Lung (tissue), 11 donors: ENCODE measurements at regions not wholly inside any gene's neighbourhood (a gene's known extent, or its start where the extent isn't known, plus 50 kb on each side); places are given as distances from the start of the nearest gene placed in this dataset.

Experiments
- ATAC-seq: fragments of 200-7000 bp; cut with Tn5 transposase; one replicate; pipeline ENCODE4 v1.9.1; 2020; ENCODE audit warnings: moderate number of reproducible peaks; ENCODE audit not compliant: insufficient read depth, low FRiP score
- DNase-seq, 3 donors: peaks; one replicate each; pipeline ENCODE4 v3.0.0-alpha.2; 2013 to 2017
- H3K27ac ChIP-seq, 2 donors: one replicate each; pipeline ENCODE4 v1.5.1; 2013; ENCODE audit warnings: mild to moderate bottlenecking in 2 of 2, moderate library complexity in 2 of 2, control low read depth in 1 of 2, inconsistent platforms in 1 of 2, low read depth in 1 of 2, low read length in 1 of 2
- H3K27me3 ChIP-seq, 3 donors: one replicate each; pipeline ENCODE4 v1.5.1; 2013; ENCODE audit warnings: low read length in 2 of 3; ENCODE audit not compliant: control insufficient read depth in 3 of 3, insufficient read depth in 3 of 3
- H3K36me3 ChIP-seq, 4 donors: one replicate each; pipeline ENCODE4 v1.5.1; 2013; ENCODE audit warnings: low read length in 4 of 4, mild to moderate bottlenecking in 1 of 4, moderate library complexity in 1 of 4; ENCODE audit not compliant: control insufficient read depth in 4 of 4, insufficient read depth in 4 of 4
- H3K4me1 ChIP-seq, 5 donors: one replicate each; pipeline ENCODE4 v1.5.1; 2013; ENCODE audit warnings: low read length in 5 of 5, mild to moderate bottlenecking in 2 of 5, moderate library complexity in 1 of 5; ENCODE audit not compliant: control insufficient read depth in 5 of 5, insufficient read depth in 5 of 5
- H3K4me3 ChIP-seq: one replicate; pipeline ENCODE4 v1.5.1; 2013; ENCODE audit warnings: mild to moderate bottlenecking, control low read depth, moderate library complexity
- H3K9ac ChIP-seq, 2 donors: one replicate each; pipeline ENCODE4 v1.5.1; 2013; ENCODE audit warnings: low read length in 2 of 2, control low read depth in 1 of 2; ENCODE audit not compliant: insufficient read depth in 1 of 2
- H3K9me3 ChIP-seq, 4 donors: one replicate each; pipeline ENCODE4 v1.5.1; 2013; ENCODE audit warnings: low read length in 3 of 4, mild to moderate bottlenecking in 1 of 4, moderate library complexity in 1 of 4; ENCODE audit not compliant: control insufficient read depth in 4 of 4, insufficient read depth in 3 of 4
- WGBS, 2 donors: extraction: QIAGEN DNeasy Blood & Tissue Kit; methylation state at CpG; one replicate each; pipeline ENCODE4 v1.1.7; 2013; 5-methylcytosine and 5-hydroxymethylcytosine counted together
- TF ChIP-seq, protein P1 (sequence below): IDR thresholded peaks from 2 replicates; pipeline ENCODE4 v1.5.1; 2012; ENCODE audit warnings: mild to moderate bottlenecking; ENCODE audit errors: control extremely low read depth, extremely low read depth
- donor health status: control.
- donor health status: control.
- donor health status: Bipolar disorder and iron deficiency.
- donor health status: healthy.
- donor health status: DM: yes; HTN: yes; CAD: no.

- Histone ChIP-seq H3K9me3 (peaks cover 0 to 2% (median 0%) of the 10 kb centered on the region in 4 donors), H3K4me3 (no peak overlapping the region), H3K9ac (no peak overlapping the region), H3K36me3 (no peaks in the 10 kb centered on the region), H3K27ac (no peak overlapping the region), H3K27me3 (peaks cover 3 to 14% (median 5%) of the 10 kb centered on the region in 3 donors), H3K4me1 (peaks cover 0 to 15% (median 0%) of the 10 kb centered on the region in 5 donors)
- TF ChIP-seq, protein P1, sequence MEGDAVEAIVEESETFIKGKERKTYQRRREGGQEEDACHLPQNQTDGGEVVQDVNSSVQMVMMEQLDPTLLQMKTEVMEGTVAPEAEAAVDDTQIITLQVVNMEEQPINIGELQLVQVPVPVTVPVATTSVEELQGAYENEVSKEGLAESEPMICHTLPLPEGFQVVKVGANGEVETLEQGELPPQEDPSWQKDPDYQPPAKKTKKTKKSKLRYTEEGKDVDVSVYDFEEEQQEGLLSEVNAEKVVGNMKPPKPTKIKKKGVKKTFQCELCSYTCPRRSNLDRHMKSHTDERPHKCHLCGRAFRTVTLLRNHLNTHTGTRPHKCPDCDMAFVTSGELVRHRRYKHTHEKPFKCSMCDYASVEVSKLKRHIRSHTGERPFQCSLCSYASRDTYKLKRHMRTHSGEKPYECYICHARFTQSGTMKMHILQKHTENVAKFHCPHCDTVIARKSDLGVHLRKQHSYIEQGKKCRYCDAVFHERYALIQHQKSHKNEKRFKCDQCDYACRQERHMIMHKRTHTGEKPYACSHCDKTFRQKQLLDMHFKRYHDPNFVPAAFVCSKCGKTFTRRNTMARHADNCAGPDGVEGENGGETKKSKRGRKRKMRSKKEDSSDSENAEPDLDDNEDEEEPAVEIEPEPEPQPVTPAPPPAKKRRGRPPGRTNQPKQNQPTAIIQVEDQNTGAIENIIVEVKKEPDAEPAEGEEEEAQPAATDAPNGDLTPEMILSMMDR, result no peak
- ATAC-seq (no peak), DNase-seq (no peak)
- 62 to 74% methylated on average over 4 of the region's 4 CpGs for WGBS, 2 donors
These were observed 186.5 kb upstream of the GPR26 start for GRCh38 chr10:123479640-123480039.

GRCh38 chr10:123480344-123480743 is 185.8 kb upstream of the GPR26 start:
- no peak for DNase-seq
- ATAC-seq, result no peak
- H3K36me3 ChIP-seq, result no peaks in the 10 kb centered on the region
- H3K4me3 ChIP-seq, result no peak overlapping the region
- WGBS, 2 donors, result 90 to 96% methylated on average over 4 of the region's 4 CpGs
- H3K27me3 ChIP-seq, result peaks cover 2 to 16% (median 3%) of the 10 kb centered on the region in 3 donors
- H3K9ac ChIP-seq, result no peak overlapping the region
- H3K4me1 ChIP-seq, result peaks cover 0 to 15% (median 0%) of the 10 kb centered on the region in 5 donors
- H3K27ac ChIP-seq, result no peak overlapping the region
- TF ChIP-seq, protein P1, result no peak
- H3K9me3 ChIP-seq, result peaks cover 0 to 2% (median 0%) of the 10 kb centered on the region in 4 donors

DNA sequence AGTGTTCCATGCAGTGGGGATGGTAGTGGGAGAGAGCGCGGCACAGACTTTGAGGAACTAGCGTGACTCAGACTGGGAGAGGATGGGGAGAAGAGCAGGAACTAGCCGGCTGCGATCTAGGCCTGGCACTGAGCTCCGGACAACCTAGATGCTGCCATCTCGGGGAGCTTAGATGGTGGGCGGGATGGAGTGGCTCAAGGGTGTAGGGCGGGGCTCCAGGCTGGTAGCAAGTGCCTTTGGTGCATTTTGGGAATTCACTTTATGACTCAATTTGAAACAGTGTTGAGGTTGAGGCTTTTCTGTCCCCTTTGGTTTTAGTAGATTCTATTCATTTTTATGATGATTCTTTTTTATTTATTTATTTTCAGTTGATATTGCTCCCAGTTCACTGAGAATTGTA is 185.3 kb upstream of the GPR26 start:
- no peak overlapping the region for H3K9ac ChIP-seq
- H3K27me3 ChIP-seq, result peaks cover 0 to 16% (median 3%) of the 10 kb centered on the region in 3 donors
- H3K36me3 ChIP-seq, result no peaks in the 10 kb centered on the region
- H3K4me1 ChIP-seq, result peaks cover 0 to 15% (median 0%) of the 10 kb centered on the region in 5 donors
- H3K4me3 ChIP-seq, result no peak overlapping the region
- no peak for ATAC-seq
- H3K9me3 ChIP-seq, result peaks cover 0 to 2% (median 0%) of the 10 kb centered on the region in 4 donors
- WGBS, 2 donors, result 87 to 95% methylated on average over 9 of the region's 9 CpGs
- no peak for DNase-seq
- H3K27ac ChIP-seq, result no peak overlapping the region
- TF ChIP-seq, protein P1, result no peak

DNA sequence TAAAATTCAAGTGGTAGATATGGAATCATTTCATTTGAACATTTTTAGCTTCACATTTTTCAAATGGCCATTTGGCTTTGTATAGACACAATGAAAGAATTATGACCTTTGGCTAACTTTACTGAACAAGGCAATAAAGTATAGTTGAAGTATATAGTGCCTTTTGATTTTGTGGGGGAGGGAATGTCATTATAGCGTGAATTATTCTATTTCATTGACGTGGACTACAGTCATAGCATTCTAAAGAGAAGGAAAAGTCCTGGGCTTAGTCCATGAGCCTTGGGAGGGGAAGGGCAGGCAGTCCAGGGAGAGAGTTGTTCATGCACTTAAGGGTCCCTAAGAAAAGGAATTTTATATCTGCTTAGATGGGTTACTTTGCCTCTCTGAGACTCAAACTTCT is 181.4 kb upstream of the GPR26 start:
- Histone ChIP-seq H3K4me1 (peaks cover 0 to under 1% (median 0%) of the 10 kb centered on the region in 5 donors), H3K36me3 (no peaks in the 10 kb centered on the region), H3K27ac (no peak overlapping the region), H3K9me3 (peaks cover 0 to 7% (median 0%) of the 10 kb centered on the region in 4 donors), H3K9ac (no peak overlapping the region), H3K4me3 (no peak overlapping the region), H3K27me3 (peaks cover 0 to 25% (median 0%) of the 10 kb centered on the region in 3 donors)
- ATAC-seq (no peak), DNase-seq (no peak)
- TF ChIP-seq, protein P1, result no peak
- 81 to 94% methylated on average over 2 of the region's 2 CpGs for WGBS, 2 donors
